OCI-LY1 (cell line): ENCODE measurements at regions not wholly inside any gene's neighbourhood (a gene's known extent, or its start where the extent isn't known, plus 50 kb on each side); places are given as distances from the start of the nearest gene placed in this dataset.

Experiments used
- H2AFZ ChIP-seq: fragments of 200-600 bp; sonication (generic), shearing (Covaris generic); 2 replicates; pipeline ENCODE4 v1.6.0; 2014; ENCODE audit warnings: antibody characterized with exemption, mild to moderate bottlenecking, low read length
- H3F3A ChIP-seq: fragments of 200-600 bp; sonication (generic), shearing (Covaris generic); 2 replicates; pipeline ENCODE4 v1.6.0; 2014; ENCODE audit warnings: mild to moderate bottlenecking, antibody characterized with exemption, low read length, moderate library complexity; ENCODE audit not compliant: insufficient read depth
- H3K27ac ChIP-seq: fragments of 200-600 bp; sonication (generic); 2 replicates; pipeline ENCODE4 v1.5.1; 2014; ENCODE audit warnings: low read length, mixed run types, mild to moderate bottlenecking, low read depth; ENCODE audit not compliant: poor library complexity, severe bottlenecking
- H3K27me3 ChIP-seq: fragments of 200-600 bp; sonication (generic); 2 replicates; pipeline ENCODE4 v1.6.0; 2014; ENCODE audit warnings: antibody characterized with exemption, mild to moderate bottlenecking, low read length, moderate library complexity; ENCODE audit not compliant: insufficient read depth
- H3K36me3 ChIP-seq: fragments of 200-600 bp; sonication (generic); 2 replicates; pipeline ENCODE4 v1.6.1; 2014; ENCODE audit warnings: mild to moderate bottlenecking, antibody characterized with exemption, low read length, moderate library complexity, mixed read lengths; ENCODE audit not compliant: insufficient read depth
- H3K4me1 ChIP-seq: fragments of 200-600 bp; sonication (generic); 2 replicates; pipeline ENCODE4 v1.5.1; 2014; ENCODE audit warnings: mild to moderate bottlenecking, low read length, moderate library complexity; ENCODE audit not compliant: insufficient read depth, severe bottlenecking
- H3K4me2 ChIP-seq: fragments of 200-600 bp; sonication (generic), shearing (Covaris generic); 2 replicates; pipeline ENCODE4 v1.6.1; 2014; ENCODE audit warnings: low read length
- H3K4me3 ChIP-seq: fragments of 200-600 bp; sonication (generic); 2 replicates; pipeline ENCODE4 v1.5.1; 2014; ENCODE audit warnings: low read length, low read depth, mild to moderate bottlenecking, mixed read lengths; ENCODE audit not compliant: poor library complexity, severe bottlenecking
- H3K79me2 ChIP-seq: fragments of 200-600 bp; shearing (Covaris generic); 2 replicates; pipeline ENCODE4 v1.6.1; 2016; ENCODE audit warnings: mixed run types, low read length, mixed read lengths; ENCODE audit not compliant: insufficient read depth
- H3K9ac ChIP-seq: fragments of 200-600 bp; sonication (generic), shearing (Covaris generic); 2 replicates; pipeline ENCODE4 v1.6.1; 2014; ENCODE audit warnings: mild to moderate bottlenecking, low read length, mixed read lengths
- H3K9me2 ChIP-seq: fragments of 200-600 bp; sonication (generic), shearing (Covaris generic); 2 replicates; pipeline ENCODE4 v1.6.1; 2014; ENCODE audit warnings: low read depth, mild to moderate bottlenecking, low read length, mixed read lengths
- H3K9me3 ChIP-seq: fragments of 200-600 bp; shearing (Covaris generic); 2 replicates; pipeline ENCODE4 v1.6.1; 2014; ENCODE audit warnings: low read length, mixed read lengths
- H4K20me1 ChIP-seq: fragments of 200-600 bp; sonication (generic), shearing (Covaris generic); 2 replicates; pipeline ENCODE4 v1.6.0; 2016; ENCODE audit warnings: mild to moderate bottlenecking, low read length; ENCODE audit not compliant: insufficient read depth
- EZH2 ChIP-seq: fragments of 200-600 bp; sonication (generic), shearing (Covaris generic); IDR thresholded peaks from 2 replicates; pipeline ENCODE4 v1.8.0; 2017; ENCODE audit warnings: borderline replicate concordance, mixed run types, mild to moderate bottlenecking, antibody characterized with exemption, low read length, moderate library complexity, mixed read lengths
- TF ChIP-seq, protein P1 (sequence below): fragments of 200-600 bp; sonication (generic), shearing (Covaris generic); IDR thresholded peaks from 2 replicates; pipeline ENCODE4 v1.5.1; 2017; ENCODE audit warnings: mild to moderate bottlenecking, antibody characterized with exemption, low read length, moderate library complexity, mixed read lengths

DNA sequence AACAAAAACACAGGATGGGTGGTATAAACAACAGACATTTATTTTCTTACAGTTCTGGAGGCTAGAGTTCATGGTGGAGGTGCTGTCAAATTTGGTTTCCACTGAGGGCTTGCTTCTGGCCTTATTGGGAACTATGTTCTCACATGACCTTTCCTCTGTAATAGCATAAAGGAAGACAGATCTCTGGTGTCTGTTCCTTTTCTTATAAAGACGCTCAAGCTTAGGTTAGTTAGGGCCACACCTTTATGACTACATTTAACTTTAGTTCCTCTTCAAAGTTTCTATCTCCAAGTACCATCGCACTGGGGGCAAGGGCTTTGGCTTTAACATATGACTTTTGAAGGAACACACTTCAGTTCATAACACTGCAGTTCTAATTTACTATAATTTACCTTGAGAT, 543.8 kb upstream of the CPEB2 start:
- no peak overlapping the region for H3K9ac ChIP-seq
- no peaks in the 10 kb centered on the region for H3K27me3 ChIP-seq
- H4K20me1 ChIP-seq, result no peaks in the 10 kb centered on the region
- no peaks in the 10 kb centered on the region for H3K4me1 ChIP-seq
- H3F3A ChIP-seq, result no peaks in the 10 kb centered on the region
- H3K36me3 ChIP-seq, result no peaks in the 10 kb centered on the region
- H3K4me2 ChIP-seq, result no peak overlapping the region
- no peaks in the 10 kb centered on the region for H3K79me2 ChIP-seq
- no peak overlapping the region for H3K27ac ChIP-seq
- TF ChIP-seq EZH2, result no peak
- TF ChIP-seq, protein P1, sequence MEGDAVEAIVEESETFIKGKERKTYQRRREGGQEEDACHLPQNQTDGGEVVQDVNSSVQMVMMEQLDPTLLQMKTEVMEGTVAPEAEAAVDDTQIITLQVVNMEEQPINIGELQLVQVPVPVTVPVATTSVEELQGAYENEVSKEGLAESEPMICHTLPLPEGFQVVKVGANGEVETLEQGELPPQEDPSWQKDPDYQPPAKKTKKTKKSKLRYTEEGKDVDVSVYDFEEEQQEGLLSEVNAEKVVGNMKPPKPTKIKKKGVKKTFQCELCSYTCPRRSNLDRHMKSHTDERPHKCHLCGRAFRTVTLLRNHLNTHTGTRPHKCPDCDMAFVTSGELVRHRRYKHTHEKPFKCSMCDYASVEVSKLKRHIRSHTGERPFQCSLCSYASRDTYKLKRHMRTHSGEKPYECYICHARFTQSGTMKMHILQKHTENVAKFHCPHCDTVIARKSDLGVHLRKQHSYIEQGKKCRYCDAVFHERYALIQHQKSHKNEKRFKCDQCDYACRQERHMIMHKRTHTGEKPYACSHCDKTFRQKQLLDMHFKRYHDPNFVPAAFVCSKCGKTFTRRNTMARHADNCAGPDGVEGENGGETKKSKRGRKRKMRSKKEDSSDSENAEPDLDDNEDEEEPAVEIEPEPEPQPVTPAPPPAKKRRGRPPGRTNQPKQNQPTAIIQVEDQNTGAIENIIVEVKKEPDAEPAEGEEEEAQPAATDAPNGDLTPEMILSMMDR, result no peak
- H3K9me3 ChIP-seq, result no peaks in the 10 kb centered on the region
- H3K9me2 ChIP-seq, result no peaks in the 10 kb centered on the region
- H3K4me3 ChIP-seq, result no peak overlapping the region
- H2AFZ ChIP-seq, result no peak overlapping the region

DNA sequence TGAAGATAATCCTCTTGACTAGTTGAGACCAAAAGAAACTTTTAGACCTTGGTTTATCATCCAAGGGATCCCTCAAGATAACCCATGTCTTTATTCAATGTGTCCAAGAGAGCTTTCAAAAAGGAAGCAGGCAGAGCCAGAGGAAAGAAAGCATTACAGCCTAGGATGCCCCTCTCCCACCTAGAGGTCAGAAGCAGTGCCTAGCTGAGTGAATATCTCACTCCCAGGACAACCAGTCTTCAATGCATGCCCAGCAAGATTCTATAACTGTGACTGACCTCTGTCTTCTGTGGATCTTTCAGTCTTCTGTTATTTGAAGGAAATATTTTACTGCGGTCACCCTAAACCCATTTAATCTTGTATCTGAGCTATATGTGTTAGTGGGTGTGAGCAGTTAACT, 537.2 kb upstream of the CPEB2 start:
- Histone ChIP-seq H3K27ac (no peak overlapping the region), H3F3A (no peaks in the 10 kb centered on the region), H3K4me2 (no peak overlapping the region), H3K9me3 (no peaks in the 10 kb centered on the region), H3K79me2 (no peaks in the 10 kb centered on the region), H3K27me3 (no peaks in the 10 kb centered on the region), H3K9ac (no peak overlapping the region), H4K20me1 (no peaks in the 10 kb centered on the region), H3K4me1 (no peaks in the 10 kb centered on the region), H3K9me2 (no peaks in the 10 kb centered on the region), H2AFZ (no peak overlapping the region), H3K4me3 (no peak overlapping the region), H3K36me3 (no peaks in the 10 kb centered on the region)
- TF ChIP-seq EZH2, result no peak
- TF ChIP-seq, protein P1, result no peak

DNA sequence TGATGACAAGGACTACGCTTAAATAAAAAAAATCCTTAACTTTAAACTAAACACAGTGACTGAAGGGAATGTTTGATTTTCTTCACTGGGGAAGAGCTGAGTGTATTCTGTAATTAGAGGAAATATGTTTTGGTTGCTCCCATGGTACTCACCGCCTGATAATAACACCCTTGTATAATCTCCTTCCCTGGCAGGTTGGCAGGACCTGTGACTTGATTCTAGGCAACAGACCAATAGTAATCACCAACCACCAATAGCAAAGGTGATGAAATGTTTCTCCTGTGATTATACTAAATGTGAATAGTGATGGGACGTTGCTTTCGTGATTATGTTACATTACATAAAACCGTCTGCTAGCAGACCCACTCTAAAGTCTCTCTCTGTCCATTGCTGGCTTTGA, 536.8 kb upstream of the CPEB2 start:
- no peaks in the 10 kb centered on the region for H3K9me2 ChIP-seq
- H3K4me3 ChIP-seq, result no peak overlapping the region
- H3K4me1 ChIP-seq, result no peaks in the 10 kb centered on the region
- no peak overlapping the region for H3K9ac ChIP-seq
- TF ChIP-seq, protein P1, result no peak
- TF ChIP-seq EZH2, result no peak
- no peak overlapping the region for H3K4me2 ChIP-seq
- no peak overlapping the region for H2AFZ ChIP-seq
- H3K27me3 ChIP-seq, result no peaks in the 10 kb centered on the region
- H3F3A ChIP-seq, result no peaks in the 10 kb centered on the region
- H3K79me2 ChIP-seq, result no peaks in the 10 kb centered on the region
- no peaks in the 10 kb centered on the region for H3K9me3 ChIP-seq
- no peaks in the 10 kb centered on the region for H3K36me3 ChIP-seq
- no peak overlapping the region for H3K27ac ChIP-seq
- H4K20me1 ChIP-seq, result no peaks in the 10 kb centered on the region
